A549 (cell line): ENCODE measurements at regions not wholly inside any gene's neighbourhood (a gene's known extent, or its start where the extent isn't known, plus 50 kb on each side); places are given as distances from the start of the nearest gene placed in this dataset.

Experiments
- ATAC-seq, 2 experiments: fragments of 200-7000 bp in 1 of 2; fragments of >200 bp in 1 of 2; cut with Nextera tagmentation in 1 of 2; cut with Tn5 transposase in 1 of 2; 3 replicates each; pipeline versions ENCODE4 v1.8.0 to v1.9.1; 2018 to 2020; ENCODE audit warnings: mild to moderate bottlenecking in 1 of 2, moderate library complexity in 1 of 2
- CTCF ChIA-PET: fragments of 300-600 bp; sonication (Branson Sonifier 250); formaldehyde crosslinking; extraction: SDS; loops from one replicate; lab custom pipeline; 2021; ENCODE audit warnings: antibody characterized with exemption, inconsistent platforms; lab: Yijun Ruan, JAX
- POLR2A ChIA-PET: fragments of 350-600 bp; formaldehyde crosslinking; extraction: SDS; loops from one replicate; lab custom pipeline; 2021; ENCODE audit warnings: antibody characterized with exemption, inconsistent platforms; lab: Yijun Ruan, JAX
- DNase-seq, 2 experiments: peaks; one replicate each; pipeline versions ENCODE4 v3.0.0 to v3.0.0-alpha.2; 2011 to 2016; ENCODE audit warnings: low read depth in 1 of 2, low spot score in 1 of 2
- FAIRE-seq: peaks from 2 replicates; lab custom pipeline; 2011; peaks lifted over from hg19 to GRCh38; lab: Jason Lieb, UNC
- H3K27ac ChIP-seq, 2 experiments: fragments of >200 bp; sonication (Bioruptor Twin); formaldehyde crosslinking; 3 replicates each; pipeline ENCODE4 v1.5.1; 2016 to 2017
- H3K4me1 ChIP-seq: fragments of >200 bp; sonication (Bioruptor Twin); formaldehyde crosslinking; 3 replicates; pipeline ENCODE4 v1.6.1; 2016
- H3K4me2 ChIP-seq: fragments of >200 bp; sonication (Bioruptor Twin); formaldehyde crosslinking; 3 replicates; pipeline ENCODE4 v1.6.1; 2016
- H3K4me3 ChIP-seq: fragments of >200 bp; sonication (Bioruptor Twin); formaldehyde crosslinking; 3 replicates; pipeline ENCODE4 v1.5.1; 2016
- H3K9me3 ChIP-seq: fragments of >200 bp; sonication (Bioruptor Twin); formaldehyde crosslinking; 3 replicates; pipeline ENCODE4 v1.6.1; 2016
- BCL3 ChIP-seq: fragments of >200 bp; sonication (Bioruptor Twin); formaldehyde crosslinking; IDR thresholded peaks from 3 replicates; pipeline ENCODE4 v1.6.1; 2016
- BHLHE40 ChIP-seq: IDR thresholded peaks from 2 replicates; pipeline ENCODE4 v1.6.1; 2012; ENCODE audit warnings: low read depth, low read length, inconsistent platforms
- CEBPB ChIP-seq, 2 experiments: fragments of >200 bp in 1 of 2; sonication (Bioruptor Twin) in 1 of 2; formaldehyde crosslinking in 1 of 2; IDR thresholded peaks; 2 replicates each; pipeline ENCODE4 v1.6.1; 2012 to 2016
- CHD2 ChIP-seq: fragments of 150-350 bp; IDR thresholded peaks from 2 replicates; pipeline ENCODE4 v1.6.1; 2014; ENCODE audit warnings: low read length; ENCODE audit not compliant: partially characterized antibody
- GATA3 ChIP-seq: IDR thresholded peaks from 2 replicates; pipeline ENCODE4 v1.6.1; 2012; ENCODE audit warnings: borderline replicate concordance
- HDAC2 ChIP-seq: fragments of 200-600 bp; sonication (generic); IDR thresholded peaks from 2 replicates; pipeline ENCODE4 v1.6.1; 2016
- HOXA7 ChIP-seq: fragments of 250-450 bp; sonication (Bioruptor Pico); IDR thresholded peaks from 2 replicates; pipeline ENCODE4 v1.5.0; 2020; ENCODE audit warnings: mild to moderate bottlenecking, moderate library complexity
- HOXB5 ChIP-seq: fragments of 250-450 bp; sonication (Bioruptor Pico); IDR thresholded peaks from 2 replicates; pipeline ENCODE4 v1.5.0; 2020; ENCODE audit warnings: mild to moderate bottlenecking, moderate library complexity
- JUN ChIP-seq, 2 experiments: fragments of >200 bp; sonication (Bioruptor Twin); formaldehyde crosslinking; IDR thresholded peaks; 2 replicates in 1 of 2; 3 replicates in 1 of 2; pipeline ENCODE4 v1.6.1; 2016 to 2017
- KDM1A ChIP-seq: fragments of 200-600 bp; sonication (generic); IDR thresholded peaks from 2 replicates; pipeline ENCODE4 v1.6.1; 2016; ENCODE audit warnings: low read depth, mild to moderate bottlenecking
- MAZ ChIP-seq: fragments of 150-350 bp; IDR thresholded peaks from 2 replicates; pipeline ENCODE4 v1.6.1; 2014; ENCODE audit warnings: antibody characterized with exemption, low read depth, low read length, borderline replicate concordance
- MYC ChIP-seq: IDR thresholded peaks from 2 replicates; pipeline ENCODE4 v1.6.1; 2012; ENCODE audit warnings: mild to moderate bottlenecking, inconsistent platforms, low read length, improper control_type of control experiment, borderline replicate concordance
- NR3C1 ChIP-seq: fragments of >200 bp; sonication (Bioruptor Twin); formaldehyde crosslinking; IDR thresholded peaks from 3 replicates; pipeline ENCODE4 v1.6.1; 2017
- PHF8 ChIP-seq: fragments of 200-600 bp; sonication (generic); IDR thresholded peaks from 2 replicates; pipeline ENCODE4 v1.6.1; 2016; ENCODE audit warnings: low read depth, mild to moderate bottlenecking, antibody characterized with exemption, moderate library complexity, borderline replicate concordance
- RCOR1 ChIP-seq: fragments of 150-350 bp; IDR thresholded peaks from 2 replicates; pipeline ENCODE4 v1.6.1; 2014; ENCODE audit warnings: antibody characterized with exemption, low read length, low read depth
- RFX5 ChIP-seq: fragments of 450-650 bp; IDR thresholded peaks from 2 replicates; pipeline ENCODE4 v1.7.1; 2014; ENCODE audit warnings: antibody characterized with exemption, mild to moderate bottlenecking, moderate library complexity
- RNF2 ChIP-seq: fragments of 200-600 bp; sonication (generic); IDR thresholded peaks from 2 replicates; pipeline ENCODE4 v1.6.1; 2016; ENCODE audit warnings: low read depth, mild to moderate bottlenecking, antibody characterized with exemption, moderate library complexity, borderline replicate concordance
- ZFP36 ChIP-seq: fragments of 450-650 bp; IDR thresholded peaks from 2 replicates; pipeline ENCODE4 v1.6.1; 2014; ENCODE audit warnings: borderline replicate concordance; ENCODE audit not compliant: partially characterized antibody
- WGBS: methylation state at CpG from one replicate; pipeline ENCODE4 v1.1.6; 2017; ENCODE audit errors: missing lambda C conversion rate; 5-methylcytosine and 5-hydroxymethylcytosine counted together
- TF ChIP-seq, protein P1 (sequence below): fragments of 200-600 bp; sonication (generic); IDR thresholded peaks from 2 replicates; pipeline ENCODE4 v1.6.1; 2016; ENCODE audit warnings: antibody characterized with exemption, mild to moderate bottlenecking, moderate library complexity
- TF ChIP-seq, protein P2 (sequence below): IDR thresholded peaks from 2 replicates; pipeline ENCODE4 v1.6.1; 2012

- TF ChIP-seq HOXB5 (no peak), KDM1A (no peak), JUN (IDR thresholded peaks at IDR 0.05) (no peak), BCL3 (no peak), HDAC2 (no peak)
- TF ChIP-seq, protein P1, sequence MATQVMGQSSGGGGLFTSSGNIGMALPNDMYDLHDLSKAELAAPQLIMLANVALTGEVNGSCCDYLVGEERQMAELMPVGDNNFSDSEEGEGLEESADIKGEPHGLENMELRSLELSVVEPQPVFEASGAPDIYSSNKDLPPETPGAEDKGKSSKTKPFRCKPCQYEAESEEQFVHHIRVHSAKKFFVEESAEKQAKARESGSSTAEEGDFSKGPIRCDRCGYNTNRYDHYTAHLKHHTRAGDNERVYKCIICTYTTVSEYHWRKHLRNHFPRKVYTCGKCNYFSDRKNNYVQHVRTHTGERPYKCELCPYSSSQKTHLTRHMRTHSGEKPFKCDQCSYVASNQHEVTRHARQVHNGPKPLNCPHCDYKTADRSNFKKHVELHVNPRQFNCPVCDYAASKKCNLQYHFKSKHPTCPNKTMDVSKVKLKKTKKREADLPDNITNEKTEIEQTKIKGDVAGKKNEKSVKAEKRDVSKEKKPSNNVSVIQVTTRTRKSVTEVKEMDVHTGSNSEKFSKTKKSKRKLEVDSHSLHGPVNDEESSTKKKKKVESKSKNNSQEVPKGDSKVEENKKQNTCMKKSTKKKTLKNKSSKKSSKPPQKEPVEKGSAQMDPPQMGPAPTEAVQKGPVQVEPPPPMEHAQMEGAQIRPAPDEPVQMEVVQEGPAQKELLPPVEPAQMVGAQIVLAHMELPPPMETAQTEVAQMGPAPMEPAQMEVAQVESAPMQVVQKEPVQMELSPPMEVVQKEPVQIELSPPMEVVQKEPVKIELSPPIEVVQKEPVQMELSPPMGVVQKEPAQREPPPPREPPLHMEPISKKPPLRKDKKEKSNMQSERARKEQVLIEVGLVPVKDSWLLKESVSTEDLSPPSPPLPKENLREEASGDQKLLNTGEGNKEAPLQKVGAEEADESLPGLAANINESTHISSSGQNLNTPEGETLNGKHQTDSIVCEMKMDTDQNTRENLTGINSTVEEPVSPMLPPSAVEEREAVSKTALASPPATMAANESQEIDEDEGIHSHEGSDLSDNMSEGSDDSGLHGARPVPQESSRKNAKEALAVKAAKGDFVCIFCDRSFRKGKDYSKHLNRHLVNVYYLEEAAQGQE: no peak
Measured at GRCh38 chr15:99480016-99480810, 85.6 kb upstream of the MEF2A start (continued).

DNA sequence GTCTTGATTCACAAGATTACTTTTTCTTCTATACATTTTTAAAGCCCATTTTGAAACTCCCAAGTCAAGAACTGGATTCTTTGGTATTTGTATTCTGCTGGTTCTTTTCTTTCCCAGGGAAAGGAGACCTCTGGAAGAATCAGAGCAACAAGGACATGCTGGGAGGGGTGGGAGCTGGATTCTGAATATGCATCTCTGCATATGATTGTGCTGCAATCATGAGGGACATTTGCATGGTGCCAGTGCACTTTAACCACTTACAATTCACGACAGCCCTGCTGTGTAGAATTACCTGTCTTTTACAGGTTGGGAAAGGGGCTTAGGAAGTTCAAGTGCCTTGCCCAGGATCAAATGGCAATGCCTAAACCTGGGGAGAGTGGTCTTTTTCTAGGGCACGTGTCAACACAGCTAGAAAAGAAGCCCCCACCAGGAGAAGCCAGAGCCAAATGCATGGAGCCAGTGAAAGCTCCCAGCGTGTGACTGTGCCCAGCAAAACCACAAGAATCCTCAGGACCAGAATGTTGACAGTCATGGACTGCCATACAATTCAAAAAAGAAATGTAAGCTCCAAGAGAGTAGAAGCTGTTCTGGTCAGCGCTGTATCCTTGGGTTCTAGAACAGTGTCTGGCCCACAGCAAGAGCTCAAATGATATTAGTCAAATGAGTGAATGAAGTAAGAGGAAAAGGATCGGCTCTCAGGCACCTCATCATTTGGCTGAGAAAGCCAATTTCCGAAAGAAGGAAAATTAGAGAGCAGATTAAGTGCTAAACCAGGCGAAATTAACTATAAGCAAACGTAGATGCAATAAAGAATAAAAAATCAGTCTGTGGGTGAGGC lies 84.5 kb upstream of the MEF2A start:
- H3K4me1 ChIP-seq: peaks cover 18% of the 10 kb centered on the region
- FAIRE-seq (no peak), DNase-seq (no peak), ATAC-seq (no peak)
- POLR2A ChIA-PET: no interaction called here
- TF ChIP-seq CHD2: no peak
- H3K9me3 ChIP-seq: no peaks in the 10 kb centered on the region
- H3K4me3 ChIP-seq: no peak overlapping the region
- no peak overlapping the region for H3K4me2 ChIP-seq
- CTCF ChIA-PET: interaction anchor here (2.5 kb wide), 1 partner anchor 223 kb away, joined by 10 read pairs; no protein-coding TSS in a partner anchor
- no peak overlapping the region for H3K27ac ChIP-seq
- 70% methylated on average over 8 of the region's 8 CpGs for WGBS

DNA sequence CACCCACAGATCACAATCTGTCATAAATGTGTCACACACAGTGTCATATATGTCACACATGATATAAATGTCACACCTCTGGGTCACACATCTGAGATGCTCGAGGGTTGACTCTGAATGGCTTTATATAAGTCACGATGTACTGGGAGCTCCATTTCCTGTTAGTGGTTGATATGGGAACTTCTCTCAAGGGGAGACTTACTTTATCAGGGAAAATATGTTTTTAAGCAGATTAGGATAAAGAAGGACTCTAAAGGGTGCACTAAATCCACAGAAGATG lies 83.9 kb upstream of the MEF2A start:
- 75% methylated on average over 2 of the region's 2 CpGs for WGBS
- ChIA-PET CTCF (no interaction called here), POLR2A (no interaction called here)
- ATAC-seq (no peak), DNase-seq (no peak), FAIRE-seq (no peak)
- Histone ChIP-seq H3K4me3 (no peak overlapping the region), H3K4me2 (no peak overlapping the region), H3K27ac (no peak overlapping the region), H3K9me3 (no peaks in the 10 kb centered on the region), H3K4me1 (peaks cover 16% of the 10 kb centered on the region)
- TF ChIP-seq RNF2 (no peak), NR3C1 (no peak), MYC (no peak), RFX5 (no peak), MAZ (no peak), HOXA7 (CRISPR knock-in tag) (no peak), ZFP36 (no peak), RCOR1 (no peak), BHLHE40 (no peak), CEBPB (IDR thresholded peaks at IDR 0.05) (no peak), PHF8 (no peak), GATA3 (no peak), BCL3 (no peak)
- TF ChIP-seq, protein P1: no peak
- TF ChIP-seq, protein P2, sequence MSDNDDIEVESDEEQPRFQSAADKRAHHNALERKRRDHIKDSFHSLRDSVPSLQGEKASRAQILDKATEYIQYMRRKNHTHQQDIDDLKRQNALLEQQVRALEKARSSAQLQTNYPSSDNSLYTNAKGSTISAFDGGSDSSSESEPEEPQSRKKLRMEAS: no peak
